Sigmoid colon (tissue), 4 donors: ENCODE measurements at regions not wholly inside any gene's neighbourhood (a gene's known extent, or its start where the extent isn't known, plus 50 kb on each side); places are given as distances from the start of the nearest gene placed in this dataset.

ENCODE experiments used
- EP300 ChIP-seq, 4 donors: sonication (generic); formaldehyde crosslinking; IDR thresholded peaks; one replicate each; pipeline ENCODE4 v1.6.1; 2017; ENCODE audit warnings: antibody characterized with exemption in 4 of 4
- POLR2A ChIP-seq, 2 donors: fragments of 450-650 bp; IDR thresholded peaks; one replicate each; pipeline ENCODE4 v1.6.1; 2016; ENCODE audit warnings: antibody characterized with exemption in 2 of 2, mild to moderate bottlenecking in 2 of 2, moderate library complexity in 2 of 2
- POLR2AphosphoS5 ChIP-seq, 4 donors: sonication (generic); formaldehyde crosslinking; IDR thresholded peaks; one replicate each; pipeline ENCODE4 v1.6.1; 2017; ENCODE audit warnings: antibody characterized with exemption in 4 of 4
- TF ChIP-seq, protein P1 (sequence below), 4 experiments: fragments of 450-650 bp in 3 of 4; fragments of 200-600 bp in 1 of 4; IDR thresholded peaks; one replicate each; pipeline ENCODE4 v1.5.1; 2016 to 2019; ENCODE audit warnings: antibody characterized with exemption in 4 of 4, mild to moderate bottlenecking in 3 of 4, moderate library complexity in 2 of 4

DNA sequence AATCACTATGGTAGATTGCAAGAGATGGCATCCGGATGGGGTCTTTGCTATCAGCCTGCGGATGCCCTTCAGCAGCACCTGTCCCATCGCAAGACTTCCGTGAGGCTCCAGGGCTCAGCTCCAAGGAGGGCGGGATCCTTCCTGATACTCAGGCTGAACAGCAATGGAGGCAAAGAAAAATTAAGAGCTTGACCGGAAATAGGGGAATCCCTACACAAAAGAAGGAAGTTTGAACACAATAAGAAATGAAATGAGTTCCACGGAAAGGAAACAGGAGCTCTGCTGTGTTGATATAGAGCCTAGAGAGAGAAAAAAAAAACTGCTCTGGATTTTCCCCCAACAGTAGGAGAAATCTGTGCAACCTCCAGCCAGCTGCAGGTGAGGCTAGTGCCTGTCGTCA is 91.9 kb downstream of the ARL4C start:
- TF ChIP-seq POLR2A (IDR thresholded peaks at IDR 0.05) (no peak), EP300 (IDR thresholded peaks at IDR 0.05) (no peak), POLR2AphosphoS5 (IDR thresholded peaks at IDR 0.05) (no peak)
- TF ChIP-seq, protein P1, sequence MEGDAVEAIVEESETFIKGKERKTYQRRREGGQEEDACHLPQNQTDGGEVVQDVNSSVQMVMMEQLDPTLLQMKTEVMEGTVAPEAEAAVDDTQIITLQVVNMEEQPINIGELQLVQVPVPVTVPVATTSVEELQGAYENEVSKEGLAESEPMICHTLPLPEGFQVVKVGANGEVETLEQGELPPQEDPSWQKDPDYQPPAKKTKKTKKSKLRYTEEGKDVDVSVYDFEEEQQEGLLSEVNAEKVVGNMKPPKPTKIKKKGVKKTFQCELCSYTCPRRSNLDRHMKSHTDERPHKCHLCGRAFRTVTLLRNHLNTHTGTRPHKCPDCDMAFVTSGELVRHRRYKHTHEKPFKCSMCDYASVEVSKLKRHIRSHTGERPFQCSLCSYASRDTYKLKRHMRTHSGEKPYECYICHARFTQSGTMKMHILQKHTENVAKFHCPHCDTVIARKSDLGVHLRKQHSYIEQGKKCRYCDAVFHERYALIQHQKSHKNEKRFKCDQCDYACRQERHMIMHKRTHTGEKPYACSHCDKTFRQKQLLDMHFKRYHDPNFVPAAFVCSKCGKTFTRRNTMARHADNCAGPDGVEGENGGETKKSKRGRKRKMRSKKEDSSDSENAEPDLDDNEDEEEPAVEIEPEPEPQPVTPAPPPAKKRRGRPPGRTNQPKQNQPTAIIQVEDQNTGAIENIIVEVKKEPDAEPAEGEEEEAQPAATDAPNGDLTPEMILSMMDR (IDR thresholded peaks at IDR 0.05), result no peak
